Astrocyte (in vitro differentiated cells and primary cell): ENCODE measurements at regions not wholly inside any gene's neighbourhood (a gene's known extent, or its start where the extent isn't known, plus 50 kb on each side); places are given as distances from the start of the nearest gene placed in this dataset.

Experiments
- CTCF ChIP-seq: IDR thresholded peaks from 2 replicates; pipeline ENCODE4 v1.5.1; 2011; ENCODE audit warnings: low read depth, mild to moderate bottlenecking, inconsistent platforms, low read length, moderate library complexity; ENCODE audit not compliant: insufficient read depth
- EZH2 ChIP-seq: IDR thresholded peaks from 2 replicates; pipeline ENCODE4 v1.6.1; 2012; ENCODE audit warnings: mild to moderate bottlenecking, low read length, inconsistent platforms; ENCODE audit not compliant: insufficient read depth

- TF ChIP-seq CTCF, result no peak
- no peak for TF ChIP-seq EZH2
These were observed 268.8 kb upstream of the MAGI2 start for GRCh38 chr7:79722217-79722616.
